ENCODE measurements at regions not wholly inside any gene's neighbourhood (a gene's known extent, or its start where the extent isn't known, plus 50 kb on each side); places are given as distances from the start of the nearest gene placed in this dataset.

- no peak for DNase-seq
- Histone ChIP-seq H3K27me3 (ENCODE audit: low read length) (no peaks in the 10 kb centered on the region), H3K4me1 (ENCODE audit: insufficient read depth, low read length) (no peaks in the 10 kb centered on the region), H3K9me2 (replicated peaks; ENCODE audit: low read length) (no peaks in the 10 kb centered on the region), H4K20me1 (ENCODE audit: low read length) (no peaks in the 10 kb centered on the region), H3K27ac (ENCODE audit: low read length) (no peak overlapping the region), H2AFZ (ENCODE audit: low read length) (no peak overlapping the region), H3F3A (ENCODE audit: low read length, unreplicated experiment) (no peaks in the 10 kb centered on the region), H3K9ac (ENCODE audit: low read length) (no peak overlapping the region), H3K4me3 (ENCODE audit: low read length) (no peak overlapping the region), H3K79me2 (ENCODE audit: low read length) (no peaks in the 10 kb centered on the region), H3K9me3 (ENCODE audit: low read length) (no peaks in the 10 kb centered on the region), H3K4me2 (ENCODE audit: low read length) (no peak overlapping the region), H3K36me3 (ENCODE audit: low read depth, low read length) (no peaks in the 10 kb centered on the region)
- BruUV-seq (replicated peaks) = no TSS peak
- intact Hi-C loops (cut with micrococcal nuclease) = no loop called here
- POLR2A ChIA-PET (ENCODE audit: unreplicated experiment) = no interaction called here
- no peak for TF ChIP-seq EZH2phosphoT487 (IDR thresholded peaks at IDR 0.05; ENCODE audit: borderline replicate concordance, low read length)
- ATAC-seq = no peak
- CTCF ChIA-PET = no interaction called here
These were observed 79.7 kb downstream of the SALL1 start for GRCh38 chr16:51071326-51071725.

- POLR2A ChIA-PET (ENCODE audit: unreplicated experiment) = no interaction called here
- Histone ChIP-seq H2AFZ (ENCODE audit: low read length) (no peak overlapping the region), H3F3A (ENCODE audit: low read length, unreplicated experiment) (no peaks in the 10 kb centered on the region), H3K27ac (ENCODE audit: low read length) (no peak overlapping the region), H3K4me2 (ENCODE audit: low read length) (no peak overlapping the region), H3K9me2 (replicated peaks; ENCODE audit: low read length) (no peaks in the 10 kb centered on the region), H3K27me3 (ENCODE audit: low read length) (no peaks in the 10 kb centered on the region), H4K20me1 (ENCODE audit: low read length) (no peaks in the 10 kb centered on the region), H3K9me3 (ENCODE audit: low read length) (no peaks in the 10 kb centered on the region), H3K36me3 (ENCODE audit: low read depth, low read length) (no peaks in the 10 kb centered on the region), H3K4me3 (ENCODE audit: low read length) (no peak overlapping the region), H3K4me1 (ENCODE audit: insufficient read depth, low read length) (no peaks in the 10 kb centered on the region), H3K79me2 (ENCODE audit: low read length) (no peaks in the 10 kb centered on the region), H3K9ac (ENCODE audit: low read length) (no peak overlapping the region)
- DNase-seq (no peak), ATAC-seq (no peak)
- BruUV-seq (replicated peaks) = no TSS peak
- CTCF ChIA-PET = no interaction called here
- TF ChIP-seq EZH2phosphoT487 (IDR thresholded peaks at IDR 0.05; ENCODE audit: borderline replicate concordance, low read length) (no peak), EZH2 (IDR thresholded peaks at IDR 0.05; ENCODE audit: low read length, unreplicated experiment) (no peak)
- TF ChIP-seq, protein P1, sequence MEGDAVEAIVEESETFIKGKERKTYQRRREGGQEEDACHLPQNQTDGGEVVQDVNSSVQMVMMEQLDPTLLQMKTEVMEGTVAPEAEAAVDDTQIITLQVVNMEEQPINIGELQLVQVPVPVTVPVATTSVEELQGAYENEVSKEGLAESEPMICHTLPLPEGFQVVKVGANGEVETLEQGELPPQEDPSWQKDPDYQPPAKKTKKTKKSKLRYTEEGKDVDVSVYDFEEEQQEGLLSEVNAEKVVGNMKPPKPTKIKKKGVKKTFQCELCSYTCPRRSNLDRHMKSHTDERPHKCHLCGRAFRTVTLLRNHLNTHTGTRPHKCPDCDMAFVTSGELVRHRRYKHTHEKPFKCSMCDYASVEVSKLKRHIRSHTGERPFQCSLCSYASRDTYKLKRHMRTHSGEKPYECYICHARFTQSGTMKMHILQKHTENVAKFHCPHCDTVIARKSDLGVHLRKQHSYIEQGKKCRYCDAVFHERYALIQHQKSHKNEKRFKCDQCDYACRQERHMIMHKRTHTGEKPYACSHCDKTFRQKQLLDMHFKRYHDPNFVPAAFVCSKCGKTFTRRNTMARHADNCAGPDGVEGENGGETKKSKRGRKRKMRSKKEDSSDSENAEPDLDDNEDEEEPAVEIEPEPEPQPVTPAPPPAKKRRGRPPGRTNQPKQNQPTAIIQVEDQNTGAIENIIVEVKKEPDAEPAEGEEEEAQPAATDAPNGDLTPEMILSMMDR (conservative IDR thresholded peaks at IDR 0.05; ENCODE audit: low read depth, low read length) = no peak
- intact Hi-C loops (cut with micrococcal nuclease) = no loop called here
These were observed 83.7 kb downstream of the SALL1 start for GRCh38 chr16:51067352-51067751.

- Histone ChIP-seq H3K9me3 (ENCODE audit: low read length) (no peaks in the 10 kb centered on the region), H3F3A (ENCODE audit: low read length, unreplicated experiment) (no peaks in the 10 kb centered on the region), H3K27me3 (ENCODE audit: low read length) (no peaks in the 10 kb centered on the region), H3K79me2 (ENCODE audit: low read length) (no peaks in the 10 kb centered on the region), H3K36me3 (ENCODE audit: low read depth, low read length) (no peaks in the 10 kb centered on the region), H3K4me1 (ENCODE audit: insufficient read depth, low read length) (no peaks in the 10 kb centered on the region), H3K4me2 (ENCODE audit: low read length) (no peak overlapping the region), H4K20me1 (ENCODE audit: low read length) (no peaks in the 10 kb centered on the region), H3K27ac (ENCODE audit: low read length) (no peak overlapping the region), H3K4me3 (ENCODE audit: low read length) (no peak overlapping the region), H3K9ac (ENCODE audit: low read length) (no peak overlapping the region), H3K9me2 (replicated peaks; ENCODE audit: low read length) (no peaks in the 10 kb centered on the region), H2AFZ (ENCODE audit: low read length) (no peak overlapping the region)
- TF ChIP-seq, protein P1 (conservative IDR thresholded peaks at IDR 0.05; ENCODE audit: low read depth, low read length) = no peak
- TF ChIP-seq EZH2 (IDR thresholded peaks at IDR 0.05; ENCODE audit: low read length, unreplicated experiment) = no peak
- TF ChIP-seq EZH2phosphoT487 (IDR thresholded peaks at IDR 0.05; ENCODE audit: borderline replicate concordance, low read length) = no peak
- ATAC-seq (no peak), DNase-seq (no peak)
- ChIA-PET CTCF (no interaction called here), POLR2A (ENCODE audit: unreplicated experiment) (no interaction called here)
- BruUV-seq (replicated peaks) = no TSS peak
- intact Hi-C loops (cut with micrococcal nuclease) = no loop called here
These were observed 89.0 kb downstream of the SALL1 start for GRCh38 chr16:51062039-51062438.

All from PC-3 (cell line).